PC-3 (cell line): ENCODE measurements at regions not wholly inside any gene's neighbourhood (a gene's known extent, or its start where the extent isn't known, plus 50 kb on each side); places are given as distances from the start of the nearest gene placed in this dataset.

ENCODE experiments used
- ATAC-seq: fragments of 200-7000 bp; cut with Tn5 transposase; 2 replicates; pipeline ENCODE4 v1.9.1; 2020; ENCODE audit warnings: mild to moderate bottlenecking, moderate library complexity
- BruUV-seq: library from RNA; stranded (reverse); fragments of 400-500 nt; replicated peaks from 2 replicates; lab custom pipeline; 2021; lab: Mats Ljungman, UMichigan
- CTCF ChIA-PET: fragments of 300-600 bp; sonication (Branson Sonifier 250); formaldehyde crosslinking; loops from one replicate; lab custom pipeline; 2022; ENCODE audit warnings: antibody characterized with exemption; lab: Charles Lee
- POLR2A ChIA-PET: fragments of 300-600 bp; sonication (Branson Sonifier 250); formaldehyde crosslinking; loops from one replicate; lab custom pipeline; 2022; ENCODE audit warnings: antibody characterized with exemption; ENCODE audit not compliant: unreplicated experiment; lab: Charles Lee
- DNase-seq: peaks from one replicate; pipeline ENCODE4 v3.0.0-alpha.2; 2015
- H2AFZ ChIP-seq: fragments of 300-600 bp; sonication (generic); 2 replicates; pipeline ENCODE4 v1.6.0; 2016; ENCODE audit warnings: antibody characterized with exemption, low read length
- H3F3A ChIP-seq: fragments of 300-600 bp; sonication (generic); one replicate; pipeline ENCODE4 v1.6.0; 2017; ENCODE audit warnings: antibody characterized with exemption, low read length, control low read depth, mild to moderate bottlenecking; ENCODE audit not compliant: unreplicated experiment
- H3K27ac ChIP-seq: fragments of 300-600 bp; sonication (generic); 2 replicates; pipeline ENCODE4 v1.5.1; 2016; ENCODE audit warnings: mild to moderate bottlenecking, low read length
- H3K27me3 ChIP-seq: fragments of 300-600 bp; sonication (generic); 2 replicates; pipeline ENCODE4 v1.6.1; 2016; ENCODE audit warnings: low read length, mixed read lengths
- H3K36me3 ChIP-seq: fragments of 300-600 bp; sonication (generic); 2 replicates; pipeline ENCODE4 v1.6.1; 2016; ENCODE audit warnings: low read depth, mixed run types, low read length, mixed read lengths
- H3K4me1 ChIP-seq: fragments of 300-600 bp; sonication (generic); 2 replicates; pipeline ENCODE4 v1.5.1; 2016; ENCODE audit warnings: low read length; ENCODE audit not compliant: insufficient read depth
- H3K4me2 ChIP-seq: fragments of 300-600 bp; sonication (generic); 2 replicates; pipeline ENCODE4 v1.6.0; 2016; ENCODE audit warnings: low read length
- H3K4me3 ChIP-seq: fragments of 300-600 bp; sonication (generic); 2 replicates; pipeline ENCODE4 v1.5.1; 2016; ENCODE audit warnings: mild to moderate bottlenecking, low read length, mixed read lengths
- H3K79me2 ChIP-seq: fragments of 300-600 bp; sonication (generic); 2 replicates; pipeline ENCODE4 v1.6.1; 2017; ENCODE audit warnings: low read length, mixed read lengths
- H3K9ac ChIP-seq: fragments of 300-600 bp; sonication (generic); 2 replicates; pipeline ENCODE4 v1.6.0; 2016; ENCODE audit warnings: mild to moderate bottlenecking, low read length
- H3K9me2 ChIP-seq: fragments of 300-600 bp; sonication (generic); replicated peaks from 2 replicates; pipeline ENCODE4 v1.6.1; 2016; ENCODE audit warnings: mixed run types, low read length, mixed read lengths
- H3K9me3 ChIP-seq: fragments of 300-600 bp; sonication (generic); 2 replicates; pipeline ENCODE4 v1.6.1; 2016; ENCODE audit warnings: low read length, mixed read lengths
- H4K20me1 ChIP-seq: fragments of 300-600 bp; sonication (generic); 2 replicates; pipeline ENCODE4 v1.6.1; 2016; ENCODE audit warnings: low read length, mixed read lengths
- EZH2 ChIP-seq: fragments of 300-600 bp; sonication (generic); IDR thresholded peaks from one replicate; pipeline ENCODE4 v1.6.1; 2017; ENCODE audit warnings: antibody characterized with exemption, mild to moderate bottlenecking, low read length; ENCODE audit not compliant: unreplicated experiment
- EZH2phosphoT487 ChIP-seq: fragments of 300-600 bp; sonication (generic); IDR thresholded peaks from 2 replicates; pipeline ENCODE4 v1.6.1; 2018; ENCODE audit warnings: mild to moderate bottlenecking, antibody characterized with exemption, low read length, borderline replicate concordance
- intact Hi-C: fragments of 100-400 bp; cut with micrococcal nuclease; formaldehyde crosslinking; loops from 2 replicates; pipeline ENCODE4 v1.9.0; 2023
- TF ChIP-seq, protein P1 (sequence below): fragments of 300-600 bp; sonication (generic); conservative IDR thresholded peaks from 2 replicates; pipeline ENCODE4 v1.5.1; 2017; ENCODE audit warnings: antibody characterized with exemption, low read depth, mild to moderate bottlenecking, low read length

DNA sequence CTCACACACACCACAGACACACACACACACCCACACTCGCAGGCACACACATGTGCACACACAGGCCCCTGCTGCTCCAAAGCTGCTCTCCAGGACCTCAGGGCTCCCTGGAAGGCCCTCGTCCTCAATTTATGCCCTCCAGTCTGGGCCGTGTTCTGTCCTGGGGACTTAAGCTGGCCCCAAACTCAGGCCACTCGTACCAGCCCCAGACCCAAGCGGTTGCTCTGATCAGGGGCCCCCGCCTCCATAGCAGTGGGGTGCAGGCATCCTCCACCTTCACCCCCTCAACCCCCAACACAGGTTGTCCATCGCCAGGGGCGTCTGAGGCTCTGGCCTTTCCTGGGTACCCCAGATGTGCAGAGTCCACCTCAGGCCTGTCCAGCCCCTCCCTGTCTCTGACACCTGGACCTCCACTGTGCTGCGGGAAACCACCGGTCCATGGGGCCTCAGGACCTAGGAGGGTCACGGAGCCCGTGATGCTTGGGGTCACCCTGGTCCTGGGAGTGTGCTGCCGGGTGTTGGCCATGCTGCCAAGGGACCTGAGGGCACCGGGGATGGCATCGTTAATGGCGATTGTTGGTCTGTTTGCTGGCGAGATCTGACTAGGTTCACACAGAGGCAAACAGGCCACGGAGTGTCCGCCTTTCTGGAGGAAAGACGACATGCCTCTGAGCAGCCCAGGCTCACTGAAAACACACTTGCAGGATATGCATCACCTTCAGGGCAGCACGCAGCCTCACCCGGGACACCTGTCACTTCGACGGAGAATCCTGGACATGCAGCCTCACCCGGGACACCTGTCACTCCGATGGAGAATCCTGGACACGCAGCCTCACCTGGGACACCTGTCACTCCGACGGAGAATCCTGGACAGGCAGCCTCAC is 155.6 kb downstream of the NDUFA10 start:
- ATAC-seq (no peak), DNase-seq (no peak)
- ChIA-PET CTCF (no interaction called here), POLR2A (no interaction called here)
- no peaks in the 10 kb centered on the region for H3F3A ChIP-seq
- no peak overlapping the region for H3K9ac ChIP-seq
- peaks cover 17% of the 10 kb centered on the region for H3K27me3 ChIP-seq
- BruUV-seq = no TSS peak
- H3K9me2 ChIP-seq = no peaks in the 10 kb centered on the region
- peaks cover 7% of the 10 kb centered on the region; the same call in 1 of the 2 replicates for H3K9me3 ChIP-seq
- H2AFZ ChIP-seq = no peak overlapping the region
- no peak overlapping the region for H3K4me2 ChIP-seq
- intact Hi-C loops = no loop called here
- no peak overlapping the region for H3K27ac ChIP-seq
- H3K4me1 ChIP-seq = no peaks in the 10 kb centered on the region
- no peaks in the 10 kb centered on the region for H3K36me3 ChIP-seq
- no peak overlapping the region for H3K4me3 ChIP-seq
- no peaks in the 10 kb centered on the region for H3K79me2 ChIP-seq
- H4K20me1 ChIP-seq = no peaks in the 10 kb centered on the region
- TF ChIP-seq EZH2phosphoT487 (no peak), EZH2 (no peak)
- TF ChIP-seq, protein P1, sequence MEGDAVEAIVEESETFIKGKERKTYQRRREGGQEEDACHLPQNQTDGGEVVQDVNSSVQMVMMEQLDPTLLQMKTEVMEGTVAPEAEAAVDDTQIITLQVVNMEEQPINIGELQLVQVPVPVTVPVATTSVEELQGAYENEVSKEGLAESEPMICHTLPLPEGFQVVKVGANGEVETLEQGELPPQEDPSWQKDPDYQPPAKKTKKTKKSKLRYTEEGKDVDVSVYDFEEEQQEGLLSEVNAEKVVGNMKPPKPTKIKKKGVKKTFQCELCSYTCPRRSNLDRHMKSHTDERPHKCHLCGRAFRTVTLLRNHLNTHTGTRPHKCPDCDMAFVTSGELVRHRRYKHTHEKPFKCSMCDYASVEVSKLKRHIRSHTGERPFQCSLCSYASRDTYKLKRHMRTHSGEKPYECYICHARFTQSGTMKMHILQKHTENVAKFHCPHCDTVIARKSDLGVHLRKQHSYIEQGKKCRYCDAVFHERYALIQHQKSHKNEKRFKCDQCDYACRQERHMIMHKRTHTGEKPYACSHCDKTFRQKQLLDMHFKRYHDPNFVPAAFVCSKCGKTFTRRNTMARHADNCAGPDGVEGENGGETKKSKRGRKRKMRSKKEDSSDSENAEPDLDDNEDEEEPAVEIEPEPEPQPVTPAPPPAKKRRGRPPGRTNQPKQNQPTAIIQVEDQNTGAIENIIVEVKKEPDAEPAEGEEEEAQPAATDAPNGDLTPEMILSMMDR = no peak

DNA sequence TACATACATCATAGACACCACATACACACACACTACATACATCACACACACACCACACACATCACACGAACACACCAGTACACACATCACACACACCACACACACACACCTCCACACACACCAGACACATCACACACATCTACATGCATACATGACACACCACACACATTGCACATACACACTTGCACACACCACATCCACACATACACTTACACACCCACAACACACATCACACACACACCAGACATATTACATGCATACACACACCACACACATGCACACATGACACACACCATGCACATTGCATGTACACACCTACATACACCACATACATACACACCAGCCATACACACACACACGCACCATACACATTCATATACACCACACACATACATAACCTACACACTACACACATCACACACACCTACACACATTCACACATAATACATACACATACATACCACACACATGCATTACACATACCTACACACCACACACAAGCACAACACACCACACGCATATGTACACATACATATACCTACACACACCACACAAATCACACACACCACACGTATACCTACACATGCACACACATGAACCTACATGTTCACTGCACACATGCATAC is 156.5 kb downstream of the NDUFA10 start:
- ATAC-seq = no peak
- H2AFZ ChIP-seq = no peak overlapping the region
- intact Hi-C loops = no loop called here
- no peak overlapping the region for H3K27ac ChIP-seq
- H4K20me1 ChIP-seq = no peaks in the 10 kb centered on the region
- peaks cover 9% of the 10 kb centered on the region for H3K27me3 ChIP-seq
- H3K9me2 ChIP-seq = no peaks in the 10 kb centered on the region
- H3K9ac ChIP-seq = no peak overlapping the region
- ChIA-PET POLR2A (no interaction called here), CTCF (no interaction called here)
- H3K4me3 ChIP-seq = no peak overlapping the region
- DNase-seq = no peak
- no peak overlapping the region for H3K4me2 ChIP-seq
- BruUV-seq = no TSS peak
- peaks cover 7% of the 10 kb centered on the region; the same call in 1 of the 2 replicates for H3K9me3 ChIP-seq
- H3F3A ChIP-seq = no peaks in the 10 kb centered on the region
- TF ChIP-seq EZH2phosphoT487 = no peak
- TF ChIP-seq, protein P1 = no peak
- no peak for TF ChIP-seq EZH2
- H3K4me1 ChIP-seq = no peaks in the 10 kb centered on the region
- H3K36me3 ChIP-seq = no peaks in the 10 kb centered on the region
- H3K79me2 ChIP-seq = no peaks in the 10 kb centered on the region

DNA sequence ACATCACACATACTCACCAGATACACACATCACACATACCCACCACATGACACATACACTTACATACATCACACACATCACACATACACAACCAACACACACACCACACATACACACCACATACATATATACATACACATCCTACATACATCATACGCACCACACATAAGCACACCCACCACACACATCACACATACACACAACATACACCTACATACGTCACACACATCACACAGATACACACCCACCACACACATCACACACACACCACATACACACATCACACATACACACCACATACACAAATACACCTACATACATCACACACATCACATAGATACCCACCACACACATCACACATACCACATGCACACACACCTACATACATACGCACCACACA is 158.4 kb downstream of the NDUFA10 start:
- CTCF ChIA-PET = no interaction called here
- no peaks in the 10 kb centered on the region for H3K9me2 ChIP-seq
- TF ChIP-seq, protein P1 = no peak
- no peak for TF ChIP-seq EZH2phosphoT487
- TF ChIP-seq EZH2 = no peak
- intact Hi-C loops = no loop called here
- POLR2A ChIA-PET = no interaction called here
- DNase-seq (no peak), ATAC-seq (no peak)
- no peaks in the 10 kb centered on the region for H3K4me1 ChIP-seq
- no peak overlapping the region for H3K27ac ChIP-seq
- H2AFZ ChIP-seq = no peak overlapping the region
- peaks cover 6% of the 10 kb centered on the region; the same call in 1 of the 2 replicates for H3K27me3 ChIP-seq
- peaks cover 7% of the 10 kb centered on the region; the same call in 1 of the 2 replicates for H3K9me3 ChIP-seq
- no TSS peak for BruUV-seq
- no peak overlapping the region for H3K9ac ChIP-seq
- H3K4me2 ChIP-seq = no peak overlapping the region
- H3K79me2 ChIP-seq = no peaks in the 10 kb centered on the region
- H3F3A ChIP-seq = no peaks in the 10 kb centered on the region
- no peaks in the 10 kb centered on the region for H3K36me3 ChIP-seq
- H4K20me1 ChIP-seq = no peaks in the 10 kb centered on the region
- H3K4me3 ChIP-seq = no peak overlapping the region
